Urothelium cell line (cell line): ENCODE measurements at regions not wholly inside any gene's neighbourhood (a gene's known extent, or its start where the extent isn't known, plus 50 kb on each side); places are given as distances from the start of the nearest gene placed in this dataset.
"Not testable (repeated sequence)": the region's sequence is repeated elsewhere in the genome, so short reads cannot be mapped to it uniquely, and the experiment has no call there.

Source experiments
- DNase-seq: peaks from one replicate; pipeline ENCODE4 v3.0.0; 2011; ENCODE audit warnings: low spot score, mixed read lengths
- FAIRE-seq: peaks from 2 replicates; lab custom pipeline; 2011; peaks lifted over from hg19 to GRCh38; lab: Jason Lieb, UNC

- FAIRE-seq, DNase-seq: not testable (repeated sequence)
Measured at GRCh38 chr17:43345515-43345914, 53.3 kb upstream of the ARL4D start.

- no peak for FAIRE-seq
Measured at GRCh38 chr17:43344685-43345084, 54.1 kb upstream of the ARL4D start.

GRCh38 chr17:43342589-43342890 is 56.3 kb upstream of the ARL4D start:
- no peak for FAIRE-seq
- no peak for DNase-seq

More at GRCh38 chr17:43344685-43345084, 54.1 kb upstream of the ARL4D start:
- no peak for DNase-seq

- DNase-seq (no peak), FAIRE-seq (no peak)
Measured at GRCh38 chr17:43341715-43342588, 56.8 kb upstream of the ARL4D start.

- FAIRE-seq, result no peak
- no peak for DNase-seq
Measured at GRCh38 chr17:43338886-43339516, 59.8 kb upstream of the ARL4D start.

GRCh38 chr17:43337684-43338428 is 60.9 kb upstream of the ARL4D start:
- DNase-seq (no peak), FAIRE-seq (no peak)

- FAIRE-seq (no peak), DNase-seq (no peak)
Measured at GRCh38 chr17:43334738-43335402, 63.9 kb upstream of the ARL4D start.

GRCh38 chr17:43333433-43333943 is 65.3 kb upstream of the ARL4D start:
- DNase-seq (no peak), FAIRE-seq (no peak)

- DNase-seq, result no peak
- FAIRE-seq, result no peak
Measured at GRCh38 chr17:43332230-43332629, 66.6 kb upstream of the ARL4D start.

GRCh38 chr17:43330876-43331639 is 67.7 kb upstream of the ARL4D start:
- DNase-seq (no peak), FAIRE-seq (no peak)

GRCh38 chr17:43329183-43329582 is 69.6 kb upstream of the ARL4D start:
- FAIRE-seq, result no peak

GRCh38 chr17:43328650-43329049 is 70.1 kb upstream of the ARL4D start:
- DNase-seq, result no peak
- FAIRE-seq, result no peak

More at GRCh38 chr17:43329183-43329582, 69.6 kb upstream of the ARL4D start:
- DNase-seq, result no peak

GRCh38 chr17:43327834-43328420 is 70.9 kb upstream of the ARL4D start:
- FAIRE-seq, result no peak

GRCh38 chr17:43327421-43327820 is 71.4 kb upstream of the ARL4D start:
- DNase-seq (no peak), FAIRE-seq (no peak)

More at GRCh38 chr17:43327834-43328420, 70.9 kb upstream of the ARL4D start:
- DNase-seq, result no peak

GRCh38 chr17:43326490-43327275 is 72.1 kb upstream of the ARL4D start:
- FAIRE-seq (no peak), DNase-seq (no peak)

- FAIRE-seq (no peak), DNase-seq (peak; percentile 32)
Measured at GRCh38 chr17:43324205-43324893, 74.4 kb upstream of the ARL4D start.

GRCh38 chr17:43319293-43320124 is 79.3 kb upstream of the ARL4D start:
- DNase-seq (no peak), FAIRE-seq (no peak)
